ENCODE measurements at regions not wholly inside any gene's neighbourhood (a gene's known extent, or its start where the extent isn't known, plus 50 kb on each side); places are given as distances from the start of the nearest gene placed in this dataset.

DNA sequence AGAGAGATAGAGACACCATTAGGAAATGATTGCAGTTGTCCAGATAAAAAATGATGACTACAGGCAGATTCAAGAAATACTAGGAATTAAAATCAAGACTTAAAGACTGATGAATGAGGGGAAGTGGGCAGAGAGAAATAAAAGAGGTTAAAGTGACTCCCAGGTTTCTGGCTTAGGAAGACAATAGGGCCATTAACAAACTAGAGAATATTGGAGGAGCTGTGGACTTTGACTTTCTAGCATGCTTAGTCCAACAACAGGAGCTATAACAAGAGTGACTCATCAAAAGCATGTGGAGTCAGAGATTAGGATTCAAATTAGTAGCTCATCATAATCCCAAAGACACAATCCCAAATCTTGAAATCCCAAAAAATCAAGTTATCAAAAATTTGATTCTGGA is 101.5 kb downstream of the BMP4 start:
- Mint-ChIP-seq H3K9me3 (ENCODE audit: insufficient read depth) (no peaks in the 10 kb centered on the region), H3K27me3 (no peaks in the 10 kb centered on the region), H3K27ac (no peak overlapping the region), H3K4me3 (no peak overlapping the region), H3K4me1 (no peaks in the 10 kb centered on the region)
- H3K9me3 ChIP-seq (ENCODE audit: control extremely low read depth in 1 of 3, control insufficient read depth in 2 of 3, insufficient read depth in 1 of 3, low read length in 2 of 3): no peaks in the 10 kb centered on the region
- ChIA-PET POLR2A (no interaction called here), CTCF (no interaction called here)
- no peak overlapping the region for H2AFZ ChIP-seq (ENCODE audit: insufficient read depth, low read depth, low read length, poor library complexity, severe bottlenecking)
- DNase-seq (no peak), ATAC-seq (ENCODE audit: low read depth) (no peak)
- TF ChIP-seq, protein P1, sequence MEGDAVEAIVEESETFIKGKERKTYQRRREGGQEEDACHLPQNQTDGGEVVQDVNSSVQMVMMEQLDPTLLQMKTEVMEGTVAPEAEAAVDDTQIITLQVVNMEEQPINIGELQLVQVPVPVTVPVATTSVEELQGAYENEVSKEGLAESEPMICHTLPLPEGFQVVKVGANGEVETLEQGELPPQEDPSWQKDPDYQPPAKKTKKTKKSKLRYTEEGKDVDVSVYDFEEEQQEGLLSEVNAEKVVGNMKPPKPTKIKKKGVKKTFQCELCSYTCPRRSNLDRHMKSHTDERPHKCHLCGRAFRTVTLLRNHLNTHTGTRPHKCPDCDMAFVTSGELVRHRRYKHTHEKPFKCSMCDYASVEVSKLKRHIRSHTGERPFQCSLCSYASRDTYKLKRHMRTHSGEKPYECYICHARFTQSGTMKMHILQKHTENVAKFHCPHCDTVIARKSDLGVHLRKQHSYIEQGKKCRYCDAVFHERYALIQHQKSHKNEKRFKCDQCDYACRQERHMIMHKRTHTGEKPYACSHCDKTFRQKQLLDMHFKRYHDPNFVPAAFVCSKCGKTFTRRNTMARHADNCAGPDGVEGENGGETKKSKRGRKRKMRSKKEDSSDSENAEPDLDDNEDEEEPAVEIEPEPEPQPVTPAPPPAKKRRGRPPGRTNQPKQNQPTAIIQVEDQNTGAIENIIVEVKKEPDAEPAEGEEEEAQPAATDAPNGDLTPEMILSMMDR (IDR thresholded peaks at IDR 0.05): no peak
- TF ChIP-seq EZH2 (IDR thresholded peaks at IDR 0.05; ENCODE audit: borderline replicate concordance, insufficient read depth, low read depth, low read length, poor library complexity, severe bottlenecking): no peak
- intact Hi-C loops (cut with micrococcal nuclease): no loop called here
- no peaks in the 10 kb centered on the region for H3K4me1 ChIP-seq (ENCODE audit: control insufficient read depth in 2 of 2, insufficient read depth in 2 of 2, low read length in 2 of 2)
- H3K4me2 ChIP-seq (replicated peaks; ENCODE audit: low read depth, low read length, poor library complexity, severe bottlenecking): no peak overlapping the region
- no peak overlapping the region for H3K27ac ChIP-seq (ENCODE audit: low read length in 2 of 2)
- no peak overlapping the region for H3K4me3 ChIP-seq (ENCODE audit: control extremely low read depth in 1 of 5, extremely low read depth in 1 of 5, insufficient read depth in 1 of 5, low read depth in 2 of 5, low read length in 4 of 5)
- H3K27me3 ChIP-seq (replicated peaks in 1 of 4; ENCODE audit: control extremely low read depth in 1 of 4, control insufficient read depth in 3 of 4, insufficient read depth in 4 of 4, low read length in 3 of 4): peaks cover 0 to 3% (median 0%) of the 10 kb centered on the region in 4 experiments
- H3K36me3 ChIP-seq (replicated peaks in 1 of 2; ENCODE audit: control extremely low read depth in 1 of 2, control insufficient read depth in 1 of 2, extremely low read depth in 1 of 2, insufficient read depth in 2 of 2, low read length in 1 of 2): no peaks in the 10 kb centered on the region
- no peak overlapping the region for H3K9ac ChIP-seq (ENCODE audit: low read length)
- no peaks in the 10 kb centered on the region for H4K20me1 ChIP-seq (ENCODE audit: control insufficient read depth, insufficient read depth, low read length, poor library complexity, severe bottlenecking)
- no peaks in the 10 kb centered on the region for H3K79me2 ChIP-seq (ENCODE audit: control insufficient read depth, insufficient read depth, low read length)

DNA sequence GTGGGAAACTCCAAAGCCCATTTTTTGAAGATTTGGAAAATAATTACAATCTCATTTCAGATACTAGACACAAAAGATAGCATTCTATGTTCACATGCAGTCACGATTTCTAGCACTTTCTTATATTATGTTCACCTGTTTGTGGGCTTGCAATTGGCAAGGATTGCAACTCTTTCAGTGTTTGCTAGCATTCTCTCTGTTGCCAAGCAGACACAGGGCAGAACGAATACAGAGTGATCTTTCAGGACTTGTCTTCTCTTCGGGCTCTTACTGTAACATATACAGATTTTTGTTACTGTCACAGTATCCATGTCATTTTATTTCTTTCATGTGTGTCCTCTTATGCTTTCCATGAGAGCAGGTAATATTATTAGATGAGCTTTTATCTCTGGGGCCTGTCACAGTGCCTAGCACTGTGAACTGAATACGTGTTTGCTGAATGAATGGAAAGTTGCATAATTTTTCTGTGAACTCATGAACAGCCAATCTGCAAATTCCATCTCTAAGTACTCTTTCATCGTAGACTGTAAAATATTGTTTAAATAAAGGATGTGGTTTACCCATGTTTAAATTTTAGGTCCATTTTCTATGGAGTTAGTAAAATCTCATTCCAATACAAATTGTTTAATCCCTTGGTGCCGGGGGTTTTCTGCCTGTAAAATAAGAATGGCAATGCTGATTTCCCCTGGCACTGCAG is 105.1 kb downstream of the BMP4 start:
- no peak for ATAC-seq (ENCODE audit: low read depth)

More for the DNA sequence above, 105.1 kb downstream of the BMP4 start:
- no peak overlapping the region for H2AFZ ChIP-seq (ENCODE audit: insufficient read depth, low read depth, low read length, poor library complexity, severe bottlenecking)
- Mint-ChIP-seq H3K9me3 (ENCODE audit: insufficient read depth) (no peaks in the 10 kb centered on the region), H3K4me1 (no peaks in the 10 kb centered on the region), H3K27ac (no peak overlapping the region), H3K27me3 (no peaks in the 10 kb centered on the region), H3K4me3 (no peak overlapping the region)
- no peak overlapping the region for H3K4me2 ChIP-seq (replicated peaks; ENCODE audit: low read depth, low read length, poor library complexity, severe bottlenecking)
- DNase-seq: no peak
- H3K27ac ChIP-seq (ENCODE audit: low read length in 2 of 2): no peak overlapping the region
- no peaks in the 10 kb centered on the region for H3K9me3 ChIP-seq (ENCODE audit: control extremely low read depth in 1 of 3, control insufficient read depth in 2 of 3, insufficient read depth in 1 of 3, low read length in 2 of 3)
- H3K4me1 ChIP-seq (ENCODE audit: control insufficient read depth in 2 of 2, insufficient read depth in 2 of 2, low read length in 2 of 2): no peaks in the 10 kb centered on the region
- TF ChIP-seq, protein P1 (IDR thresholded peaks at IDR 0.05): no peak
- no peak for TF ChIP-seq EZH2 (IDR thresholded peaks at IDR 0.05; ENCODE audit: borderline replicate concordance, insufficient read depth, low read depth, low read length, poor library complexity, severe bottlenecking)
- H3K36me3 ChIP-seq (replicated peaks in 1 of 2; ENCODE audit: control extremely low read depth in 1 of 2, control insufficient read depth in 1 of 2, extremely low read depth in 1 of 2, insufficient read depth in 2 of 2, low read length in 1 of 2): no peaks in the 10 kb centered on the region
- no peaks in the 10 kb centered on the region for H3K79me2 ChIP-seq (ENCODE audit: control insufficient read depth, insufficient read depth, low read length)
- CTCF ChIA-PET: no interaction called here
- H3K27me3 ChIP-seq (replicated peaks in 1 of 4; ENCODE audit: control extremely low read depth in 1 of 4, control insufficient read depth in 3 of 4, insufficient read depth in 4 of 4, low read length in 3 of 4): no peaks in the 10 kb centered on the region
- no peak overlapping the region for H3K9ac ChIP-seq (ENCODE audit: low read length)
- no peak overlapping the region for H3K4me3 ChIP-seq (ENCODE audit: control extremely low read depth in 1 of 5, extremely low read depth in 1 of 5, insufficient read depth in 1 of 5, low read depth in 2 of 5, low read length in 4 of 5)
- POLR2A ChIA-PET: no interaction called here
- no peaks in the 10 kb centered on the region for H4K20me1 ChIP-seq (ENCODE audit: control insufficient read depth, insufficient read depth, low read length, poor library complexity, severe bottlenecking)
- WGBS (ENCODE audit: insufficient coverage): 100% methylated on average over 1 of the region's 6 CpGs
- intact Hi-C loops (cut with micrococcal nuclease): no loop called here

Data from B cell (primary cell).